Skeletal muscle tissue (tissue), 3 donors: ENCODE measurements at regions not wholly inside any gene's neighbourhood (a gene's known extent, or its start where the extent isn't known, plus 50 kb on each side); places are given as distances from the start of the nearest gene placed in this dataset.

Source experiments
- H3K27ac ChIP-seq: one replicate; pipeline ENCODE4 v1.7.0; 2013; ENCODE audit warnings: mild to moderate bottlenecking, low read depth, low read length, inconsistent platforms
- H3K27me3 ChIP-seq, 3 donors: one replicate each; pipeline ENCODE4 v1.7.0; 2013; ENCODE audit warnings: low read length in 3 of 3; ENCODE audit not compliant: control insufficient read depth in 3 of 3, insufficient read depth in 3 of 3
- H3K36me3 ChIP-seq, 3 donors: one replicate each; pipeline ENCODE4 v1.7.0; 2013; ENCODE audit warnings: low read length in 3 of 3; ENCODE audit not compliant: control insufficient read depth in 3 of 3, insufficient read depth in 3 of 3
- H3K4me1 ChIP-seq, 3 donors: one replicate each; pipeline ENCODE4 v1.7.0; 2013; ENCODE audit warnings: low read length in 3 of 3, mild to moderate bottlenecking in 3 of 3; ENCODE audit not compliant: control insufficient read depth in 3 of 3, insufficient read depth in 3 of 3
- H3K4me3 ChIP-seq, 3 donors: one replicate each; pipeline ENCODE4 v1.7.0; 2013; ENCODE audit warnings: low read length in 3 of 3
- H3K9ac ChIP-seq, 3 donors: one replicate each; pipeline ENCODE4 v1.7.0; 2013; ENCODE audit warnings: low read length in 3 of 3, mild to moderate bottlenecking in 3 of 3, moderate library complexity in 2 of 3, low read depth in 1 of 3
- H3K9me3 ChIP-seq, 3 donors: one replicate each; pipeline ENCODE4 v1.7.0; 2013; ENCODE audit warnings: low read length in 3 of 3; ENCODE audit not compliant: control insufficient read depth in 3 of 3
- donor health status: Osteomylitis.

DNA sequence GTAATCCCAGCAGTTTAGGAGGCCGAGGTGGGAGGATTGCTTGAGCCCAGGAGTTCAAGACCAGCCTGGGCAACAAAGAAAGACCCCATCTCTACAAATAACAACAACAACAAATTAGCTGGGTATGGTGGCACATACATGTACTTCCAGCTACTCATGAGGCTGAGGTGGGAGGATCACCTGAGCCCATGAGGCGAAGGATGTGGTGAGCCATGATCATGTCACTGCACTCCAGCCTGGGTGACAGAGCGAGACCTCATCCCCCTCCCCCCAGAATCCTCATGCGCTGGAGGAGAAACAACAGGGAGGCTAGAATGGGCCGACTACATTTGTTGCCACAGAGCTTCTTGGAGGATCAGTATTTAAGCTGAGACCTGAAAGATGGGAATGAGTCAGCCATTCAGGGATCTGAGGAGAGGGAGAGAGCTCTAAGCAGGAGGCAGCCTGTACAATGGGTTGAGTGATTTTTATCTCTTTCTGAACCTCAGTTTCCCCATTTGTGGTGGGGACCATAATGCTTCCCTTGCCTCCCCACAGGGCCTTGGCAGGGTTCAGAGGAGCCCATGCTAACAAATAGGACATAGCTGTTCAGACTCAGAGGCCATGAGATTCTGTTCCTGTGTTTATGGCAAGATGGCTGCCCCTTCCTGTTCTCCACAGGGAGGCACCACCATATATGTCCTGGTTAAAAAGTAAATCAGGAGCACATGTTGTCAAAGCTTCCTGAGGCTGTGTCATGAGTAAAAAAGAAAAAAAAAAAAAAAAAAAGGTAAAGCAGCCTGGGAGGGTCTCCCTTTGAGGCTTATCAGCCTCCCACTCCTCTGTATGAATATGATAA, 131.4 kb upstream of the HAAO start:
- Histone ChIP-seq H3K4me1 (peaks cover 65 to 74% (median 70%) of the 10 kb centered on the region in 3 donors), H3K4me3 (no peak overlapping the region)

DNA sequence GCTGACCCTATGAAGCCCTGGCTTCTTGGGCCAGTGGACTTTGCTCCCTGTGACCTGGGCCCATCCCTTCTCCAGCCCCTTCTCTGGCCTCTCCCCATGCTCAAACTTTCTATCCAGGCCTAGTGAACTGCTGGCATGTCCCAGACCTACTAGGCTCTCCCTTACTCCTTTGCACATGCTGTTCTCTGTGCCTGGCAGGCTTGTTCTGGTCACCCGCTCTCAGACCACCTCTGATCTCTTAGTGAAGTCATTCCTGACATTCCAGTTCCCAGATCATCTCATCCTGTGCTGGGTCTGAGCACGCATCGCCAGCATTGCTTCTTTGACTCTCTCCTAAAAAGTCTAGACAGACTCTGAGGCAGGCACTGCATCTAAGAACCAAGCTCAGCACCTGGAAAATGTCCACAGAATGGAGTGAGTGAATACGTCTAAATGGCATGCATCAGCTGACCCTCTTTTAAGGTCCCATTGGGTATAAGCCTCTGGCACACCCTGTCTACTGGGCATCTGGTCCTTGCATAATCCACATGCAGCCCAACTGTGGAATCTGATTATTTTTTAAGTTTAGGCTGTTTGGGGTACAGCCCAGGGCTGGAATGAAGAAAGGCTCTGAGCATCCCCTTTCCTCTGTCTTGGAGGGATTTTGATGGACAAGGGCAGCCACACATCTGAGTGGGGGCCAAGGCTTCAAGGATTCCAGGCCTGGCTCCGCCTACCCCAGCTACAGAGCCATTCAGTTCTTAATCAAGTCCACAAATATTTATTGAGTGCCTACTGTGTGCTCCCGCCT, 130.6 kb upstream of the HAAO start:
- H3K27me3 ChIP-seq = no peaks in the 10 kb centered on the region
- H3K9ac ChIP-seq = peak overlapping the region in 2 of 3 donors; percentile 51 to 62
- no peak overlapping the region for H3K4me3 ChIP-seq
- no peaks in the 10 kb centered on the region for H3K36me3 ChIP-seq
- H3K9me3 ChIP-seq = no peaks in the 10 kb centered on the region
- H3K27ac ChIP-seq = peak overlapping the region; percentile 88
- H3K4me1 ChIP-seq = peaks cover 59 to 66% (median 65%) of the 10 kb centered on the region in 3 donors

More for the DNA sequence above, 131.4 kb upstream of the HAAO start:
- Histone ChIP-seq H3K9me3 (no peaks in the 10 kb centered on the region), H3K36me3 (no peaks in the 10 kb centered on the region), H3K27me3 (no peaks in the 10 kb centered on the region), H3K27ac (peak overlapping the region; percentile 88), H3K9ac (peak overlapping the region in 2 of 3 donors; percentile 16 to 69)

DNA sequence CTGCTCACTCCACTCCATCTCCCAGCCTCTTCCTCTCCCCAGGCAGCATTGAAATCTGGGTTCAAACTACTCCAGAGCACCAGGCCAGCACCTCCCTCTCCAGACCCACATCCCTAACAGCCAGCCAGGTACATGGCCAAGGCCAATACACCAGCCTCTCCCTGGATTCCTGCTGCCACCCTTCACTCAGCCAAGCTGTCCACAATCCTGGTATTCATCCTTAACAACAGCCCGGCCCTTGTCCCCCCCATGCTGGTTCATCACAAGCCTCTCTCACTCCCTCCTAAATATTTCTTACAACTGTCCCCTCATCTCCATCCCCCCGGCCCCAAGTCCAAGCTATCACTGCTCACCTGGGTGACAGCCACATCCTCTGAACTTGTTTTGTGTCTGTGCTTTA, 129.9 kb upstream of the HAAO start:
- peak overlapping the region in 2 of 3 donors; percentile 51 to 62 for H3K9ac ChIP-seq

DNA sequence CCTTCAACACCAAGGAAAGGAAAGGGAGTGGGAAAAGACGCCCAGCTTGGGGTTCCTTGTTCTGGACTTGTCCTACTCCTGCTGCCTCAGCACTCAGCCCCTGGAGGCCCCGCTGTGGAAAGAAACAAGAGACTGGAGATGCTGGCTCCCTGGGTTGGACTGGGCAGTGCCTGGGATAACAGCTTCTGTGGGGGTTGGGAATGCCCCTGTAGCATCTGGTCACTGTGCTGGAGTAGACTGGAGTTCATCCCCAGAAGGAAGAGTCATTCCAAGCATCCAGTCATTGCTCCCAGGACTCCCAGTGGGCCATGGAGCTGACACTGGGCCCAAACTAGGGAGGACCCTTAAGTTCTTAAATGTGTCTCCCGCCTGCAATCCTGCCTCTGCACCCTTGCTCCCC, 129.3 kb upstream of the HAAO start:
- peaks cover 55 to 65% (median 62%) of the 10 kb centered on the region in 3 donors for H3K4me1 ChIP-seq

More for the DNA sequence above, 129.9 kb upstream of the HAAO start:
- peaks cover 60 to 67% (median 65%) of the 10 kb centered on the region in 3 donors for H3K4me1 ChIP-seq
- H3K36me3 ChIP-seq = no peaks in the 10 kb centered on the region
- H3K27me3 ChIP-seq = no peaks in the 10 kb centered on the region
- H3K9me3 ChIP-seq = no peaks in the 10 kb centered on the region
- peak overlapping the region; percentile 88 for H3K27ac ChIP-seq
- no peak overlapping the region for H3K4me3 ChIP-seq

DNA sequence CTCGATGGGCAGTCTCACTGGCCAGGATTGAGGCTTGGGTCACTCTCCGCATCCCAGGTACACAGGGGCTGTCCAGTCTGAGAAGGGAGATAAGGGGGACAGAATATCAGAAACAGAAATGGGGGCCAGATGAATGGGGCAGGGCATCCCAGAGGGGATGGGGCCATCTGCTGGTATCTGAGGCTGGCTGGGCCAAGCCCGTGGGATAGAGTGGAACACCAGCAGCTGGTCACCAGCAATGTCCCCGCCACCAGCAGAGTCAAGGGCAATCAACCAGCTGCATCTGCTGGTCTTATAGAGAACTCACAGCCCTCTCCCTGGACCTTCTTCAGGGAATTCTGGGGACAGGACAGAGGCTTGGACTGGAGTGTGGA, 128.8 kb upstream of the HAAO start:
- H3K9me3 ChIP-seq = no peaks in the 10 kb centered on the region
- no peak overlapping the region for H3K4me3 ChIP-seq
- peaks cover 49 to 59% (median 56%) of the 10 kb centered on the region in 3 donors for H3K4me1 ChIP-seq
- no peak overlapping the region for H3K9ac ChIP-seq
- no peaks in the 10 kb centered on the region for H3K27me3 ChIP-seq
- H3K27ac ChIP-seq = no peak overlapping the region
- no peaks in the 10 kb centered on the region for H3K36me3 ChIP-seq

More for the DNA sequence above, 129.3 kb upstream of the HAAO start:
- no peaks in the 10 kb centered on the region for H3K36me3 ChIP-seq
- no peaks in the 10 kb centered on the region for H3K27me3 ChIP-seq
- H3K27ac ChIP-seq = peak overlapping the region; percentile 88
- no peak overlapping the region for H3K9ac ChIP-seq
- no peak overlapping the region for H3K4me3 ChIP-seq
- no peaks in the 10 kb centered on the region for H3K9me3 ChIP-seq

DNA sequence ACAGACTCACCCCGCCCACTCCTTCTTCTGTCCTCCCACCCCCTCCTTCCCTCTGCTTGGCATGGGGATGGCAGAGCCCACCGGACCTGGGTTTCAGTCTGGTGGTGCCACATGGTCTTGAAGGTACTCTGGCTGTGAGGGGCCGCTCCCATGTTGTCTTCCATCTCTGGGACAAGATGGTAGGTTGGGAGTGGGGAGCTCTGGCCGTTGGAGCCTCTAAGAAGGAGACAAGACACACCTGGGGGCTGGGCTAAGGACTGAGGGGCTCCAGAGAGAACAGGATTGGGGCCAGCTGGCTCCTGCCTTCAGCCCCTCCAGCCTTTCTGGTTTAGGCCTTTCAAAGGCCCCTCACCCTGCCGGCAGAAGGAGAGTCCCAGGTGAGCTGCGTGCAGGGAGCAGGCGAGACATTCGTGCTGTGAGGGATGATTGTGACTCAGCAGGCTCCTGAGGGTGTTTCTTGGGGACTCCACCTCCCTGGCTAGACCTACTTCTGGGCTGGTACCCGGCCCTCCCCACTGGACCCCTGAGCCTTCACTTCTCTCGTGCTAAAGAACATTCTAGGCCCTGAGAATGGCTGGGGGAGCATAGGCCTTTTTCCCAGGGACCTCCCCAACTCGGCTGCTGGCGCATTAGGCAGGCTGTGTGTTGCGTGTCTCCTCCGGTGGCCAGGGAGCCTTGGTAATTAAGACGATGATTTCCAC, 128.2 kb upstream of the HAAO start:
- H3K27ac ChIP-seq = no peak overlapping the region
- peaks cover 44 to 54% (median 51%) of the 10 kb centered on the region in 3 donors for H3K4me1 ChIP-seq
- no peak overlapping the region for H3K9ac ChIP-seq
- no peaks in the 10 kb centered on the region for H3K36me3 ChIP-seq
- no peaks in the 10 kb centered on the region for H3K27me3 ChIP-seq
- H3K9me3 ChIP-seq = no peaks in the 10 kb centered on the region
- H3K4me3 ChIP-seq = no peak overlapping the region

DNA sequence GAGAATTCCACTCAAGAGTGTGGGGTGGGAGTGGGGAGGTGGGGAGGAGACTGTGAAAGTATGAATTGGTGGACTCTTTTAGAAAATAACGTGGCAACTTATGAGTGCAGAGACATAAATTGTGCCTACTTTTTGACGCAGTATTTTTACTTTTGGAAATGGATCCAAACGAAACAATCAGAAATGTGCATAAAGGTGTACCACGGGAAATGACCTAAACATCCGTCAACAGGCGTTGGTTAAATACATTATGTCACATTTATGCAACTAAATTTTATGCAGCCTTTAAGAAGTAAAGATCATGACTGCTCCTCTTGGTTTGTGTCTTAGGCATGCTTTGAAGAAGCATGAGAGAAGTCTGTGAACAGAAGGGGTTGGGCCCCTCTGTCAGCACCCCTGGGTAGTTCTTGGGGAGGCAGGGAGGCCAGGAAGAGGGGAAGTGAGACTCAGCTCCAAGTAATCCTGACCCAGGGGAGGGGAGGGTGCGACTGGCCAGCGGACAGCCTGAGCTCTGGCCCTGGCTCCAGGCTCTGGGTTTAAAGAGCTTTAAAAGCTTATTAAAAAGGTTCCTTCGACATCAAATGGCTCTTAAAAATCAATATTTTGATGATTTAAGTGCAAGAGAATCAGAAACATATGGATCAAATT, 126.4 kb upstream of the HAAO start:
- no peak overlapping the region for H3K4me3 ChIP-seq
- H3K4me1 ChIP-seq = peaks cover 32 to 36% (median 35%) of the 10 kb centered on the region in 3 donors
- no peaks in the 10 kb centered on the region for H3K36me3 ChIP-seq
- H3K9ac ChIP-seq = no peak overlapping the region
- no peaks in the 10 kb centered on the region for H3K27me3 ChIP-seq
- no peaks in the 10 kb centered on the region for H3K9me3 ChIP-seq
- H3K27ac ChIP-seq = no peak overlapping the region

DNA sequence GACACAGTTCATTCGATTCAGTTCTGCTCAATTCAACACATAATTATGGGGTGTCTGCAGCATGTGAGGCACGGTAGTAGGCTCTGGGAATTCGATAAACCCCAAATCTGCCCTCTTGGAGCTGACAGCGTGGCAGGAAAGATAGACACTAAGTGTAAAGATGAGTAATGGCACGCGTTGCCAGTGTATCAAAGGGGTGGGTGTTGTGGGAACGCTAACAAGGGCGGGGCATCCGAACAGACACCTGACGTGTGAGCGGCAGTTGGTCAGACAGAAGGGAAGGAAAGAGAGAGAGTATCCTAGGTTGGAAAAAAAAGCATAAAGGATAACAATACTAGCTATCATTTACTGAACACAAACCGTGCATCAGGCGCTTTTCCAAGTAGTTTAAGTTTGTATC, 125.7 kb upstream of the HAAO start:
- Histone ChIP-seq H3K36me3 (no peaks in the 10 kb centered on the region), H3K9me3 (no peaks in the 10 kb centered on the region), H3K9ac (no peak overlapping the region), H3K27ac (peak overlapping the region; percentile 15), H3K4me3 (no peak overlapping the region), H3K4me1 (peaks cover 24 to 29% (median 29%) of the 10 kb centered on the region in 3 donors), H3K27me3 (no peaks in the 10 kb centered on the region)

DNA sequence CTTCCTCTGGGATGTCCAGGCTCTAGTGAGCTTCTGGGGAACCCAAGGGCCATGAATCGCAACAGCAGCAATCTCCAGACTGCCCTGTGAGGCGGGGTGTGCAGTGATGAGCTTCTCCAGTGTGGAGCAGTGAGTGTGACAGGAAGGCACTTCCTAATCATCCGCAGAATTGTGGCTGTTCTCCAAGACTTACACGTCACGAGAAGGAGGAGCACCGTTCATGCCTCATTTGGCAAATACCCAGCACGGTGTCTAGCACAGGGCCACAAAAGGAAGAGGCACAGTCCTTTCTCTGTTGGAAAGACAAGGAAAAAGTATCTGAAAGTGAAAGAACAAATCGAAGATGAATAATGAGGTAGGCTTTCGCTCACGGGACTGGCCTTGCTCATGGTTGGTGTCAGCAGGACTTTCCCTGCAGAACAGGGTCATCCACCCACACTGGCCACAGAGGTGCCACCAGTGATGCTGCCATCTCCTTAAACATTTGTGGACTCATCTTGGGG, 125.1 kb upstream of the HAAO start:
- peak overlapping the region; percentile 15 for H3K27ac ChIP-seq
- H3K4me3 ChIP-seq = peak overlapping the region in 1 of 3 donors; percentile 52
- no peak overlapping the region for H3K9ac ChIP-seq
- peaks cover 19 to 24% (median 23%) of the 10 kb centered on the region in 3 donors for H3K4me1 ChIP-seq
- no peaks in the 10 kb centered on the region for H3K27me3 ChIP-seq
- H3K36me3 ChIP-seq = no peaks in the 10 kb centered on the region
- no peaks in the 10 kb centered on the region for H3K9me3 ChIP-seq
